Colon (tissue), 2 donors: ENCODE measurements at regions not wholly inside any gene's neighbourhood (a gene's known extent, or its start where the extent isn't known, plus 50 kb on each side); places are given as distances from the start of the nearest gene placed in this dataset.

Experiments used
- FAIRE-seq: peaks from 2 replicates; lab custom pipeline; 2012; peaks lifted over from hg19 to GRCh38; lab: Jason Lieb, UNC
- donor health status: control.
- donor health status: control.

DNA sequence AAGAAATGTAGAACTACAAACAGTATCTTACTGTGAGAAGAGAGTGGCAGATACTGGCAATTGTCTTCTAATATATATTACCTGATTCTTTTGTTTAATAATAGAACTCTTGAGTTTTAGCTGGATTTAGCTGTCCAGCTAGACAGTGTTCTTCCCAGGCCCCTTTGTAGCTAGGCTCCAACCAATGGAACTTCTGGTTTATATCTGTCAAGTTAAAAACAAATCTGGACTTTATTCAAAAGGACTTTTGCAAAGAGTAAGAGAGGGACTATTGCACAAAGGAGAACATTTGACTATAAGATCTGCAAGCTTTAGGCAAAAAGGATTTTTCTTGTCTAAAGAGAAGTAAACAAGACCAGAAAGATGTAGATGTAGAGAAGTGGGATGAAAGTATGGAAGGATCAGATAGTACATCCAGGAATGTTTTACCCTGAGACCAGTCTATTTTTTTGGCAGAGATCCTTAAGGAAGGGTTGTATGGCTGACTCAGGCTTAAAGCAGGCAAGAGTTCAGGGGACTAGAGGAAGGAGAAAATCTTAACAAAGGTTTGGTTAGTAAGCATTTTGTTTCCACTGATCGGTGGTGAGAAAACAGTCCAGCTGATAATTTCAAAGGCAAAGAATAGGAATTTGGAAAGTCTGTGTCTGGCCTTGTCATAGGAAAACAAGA lies 111.1 kb upstream of the PLEKHA5 start:
- no peak for FAIRE-seq

- no peak for FAIRE-seq
These were observed 108.3 kb upstream of the PLEKHA5 start for GRCh38 chr12:19021240-19021639.

DNA sequence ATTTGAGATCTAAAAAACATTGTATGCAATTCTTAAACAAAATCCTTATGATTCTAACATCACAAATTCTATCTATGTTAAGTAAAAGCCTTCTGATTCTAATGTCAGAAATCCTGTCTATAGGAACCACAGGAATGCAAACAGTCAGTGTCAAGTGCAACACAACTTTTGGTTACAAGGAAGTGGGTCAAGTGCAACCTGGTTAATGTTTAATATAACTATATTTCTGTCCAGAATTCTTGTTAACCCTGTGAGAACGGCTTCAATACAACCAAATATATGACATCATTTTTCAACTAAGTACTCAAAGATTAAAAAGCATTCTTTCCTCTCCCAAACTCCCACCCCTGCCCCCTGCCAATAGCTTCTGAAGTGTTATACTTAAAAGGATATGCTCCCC lies 107.9 kb upstream of the PLEKHA5 start:
- FAIRE-seq, result no peak

- FAIRE-seq, result no peak
These were observed 104.0 kb upstream of the PLEKHA5 start for GRCh38 chr12:19025582-19025981.

GRCh38 chr12:19026034-19026433 lies 103.5 kb upstream of the PLEKHA5 start:
- FAIRE-seq, result no peak

- no peak for FAIRE-seq
These were observed 102.7 kb upstream of the PLEKHA5 start for GRCh38 chr12:19026614-19027488.

DNA sequence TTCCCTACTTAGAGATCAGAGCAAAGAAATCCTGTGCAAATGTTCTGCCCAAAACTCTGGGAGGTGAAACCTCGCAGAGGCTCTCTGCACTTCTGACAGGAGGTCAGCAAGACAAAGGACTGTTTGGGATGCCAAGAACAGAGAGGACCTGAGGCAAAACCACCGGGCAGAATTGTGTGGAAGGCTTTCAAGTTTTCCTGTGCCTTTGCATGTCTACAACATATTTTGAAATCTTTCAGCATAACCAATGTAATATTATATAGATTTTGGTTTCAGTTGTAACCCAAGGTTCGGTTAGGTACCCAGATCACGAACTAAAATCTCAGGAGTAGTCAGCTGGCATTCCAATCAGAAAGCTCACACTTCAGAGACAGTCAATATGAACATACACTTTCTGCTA lies 99.4 kb upstream of the PLEKHA5 start:
- FAIRE-seq, result no peak

DNA sequence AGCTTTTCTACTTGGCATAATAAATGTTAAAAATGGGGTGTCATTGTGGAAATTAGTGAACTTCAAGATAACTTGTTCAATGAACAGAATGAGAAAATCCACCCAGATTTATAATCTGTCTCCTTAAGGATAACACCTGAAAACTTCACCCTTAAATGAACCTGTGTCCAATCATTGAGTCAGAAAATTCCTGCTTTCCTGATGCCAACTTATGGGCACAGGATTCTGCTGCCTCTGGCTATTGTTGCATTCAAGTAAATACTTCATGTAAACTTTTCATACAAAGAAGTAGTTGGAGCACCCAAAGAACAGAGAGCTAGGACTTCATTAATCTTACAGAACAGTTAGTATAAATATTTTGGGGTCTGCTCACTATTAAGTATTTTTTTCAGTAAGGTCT lies 98.9 kb upstream of the PLEKHA5 start:
- FAIRE-seq, result no peak

GRCh38 chr12:19031032-19031431 lies 98.5 kb upstream of the PLEKHA5 start:
- FAIRE-seq, result no peak

GRCh38 chr12:19032826-19033225 lies 96.7 kb upstream of the PLEKHA5 start:
- no peak for FAIRE-seq

- no peak for FAIRE-seq
These were observed 96.3 kb upstream of the PLEKHA5 start for GRCh38 chr12:19033244-19033643.

GRCh38 chr12:19034937-19035336 lies 94.6 kb upstream of the PLEKHA5 start:
- FAIRE-seq, result no peak

- FAIRE-seq, result no peak
These were observed 94.0 kb upstream of the PLEKHA5 start for GRCh38 chr12:19035536-19035935.

DNA sequence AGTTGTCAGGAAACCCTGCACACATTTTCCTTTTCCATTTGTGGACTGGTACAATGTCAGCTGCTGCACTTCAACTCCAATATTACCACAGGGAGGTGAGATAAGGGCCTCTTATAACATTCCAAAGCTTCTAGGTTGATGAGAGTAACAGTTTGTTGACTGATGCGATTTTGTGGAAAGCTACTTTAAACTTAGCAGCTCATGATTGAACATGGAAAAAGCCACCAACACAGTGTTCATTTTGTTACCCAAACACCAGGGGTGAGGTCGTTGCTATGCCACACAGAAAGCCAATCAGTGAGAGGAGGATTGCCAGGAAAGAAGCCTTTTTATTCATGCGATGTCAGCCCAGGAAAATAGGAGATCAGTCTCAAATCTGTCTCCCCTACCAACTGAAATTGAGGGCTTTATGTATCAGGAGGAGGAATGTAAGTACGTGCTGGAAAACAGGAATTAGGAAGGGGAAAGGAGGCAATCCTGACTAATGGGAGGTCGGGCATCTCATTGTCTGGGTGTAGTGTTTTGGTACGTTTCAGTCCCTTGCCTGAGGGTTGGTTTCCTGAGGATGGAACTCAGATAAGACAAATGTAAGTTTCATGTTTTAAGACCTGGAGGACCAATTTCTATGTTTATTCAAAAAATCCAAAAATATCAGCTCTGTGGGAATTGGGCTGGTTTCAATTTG lies 92.7 kb upstream of the PLEKHA5 start:
- FAIRE-seq, result no peak

GRCh38 chr12:19038209-19038608 lies 91.3 kb upstream of the PLEKHA5 start:
- FAIRE-seq, result no peak

- FAIRE-seq, result no peak
These were observed 90.0 kb upstream of the PLEKHA5 start for GRCh38 chr12:19039515-19039914.

GRCh38 chr12:19042221-19042620 lies 87.3 kb upstream of the PLEKHA5 start:
- FAIRE-seq, result no peak

DNA sequence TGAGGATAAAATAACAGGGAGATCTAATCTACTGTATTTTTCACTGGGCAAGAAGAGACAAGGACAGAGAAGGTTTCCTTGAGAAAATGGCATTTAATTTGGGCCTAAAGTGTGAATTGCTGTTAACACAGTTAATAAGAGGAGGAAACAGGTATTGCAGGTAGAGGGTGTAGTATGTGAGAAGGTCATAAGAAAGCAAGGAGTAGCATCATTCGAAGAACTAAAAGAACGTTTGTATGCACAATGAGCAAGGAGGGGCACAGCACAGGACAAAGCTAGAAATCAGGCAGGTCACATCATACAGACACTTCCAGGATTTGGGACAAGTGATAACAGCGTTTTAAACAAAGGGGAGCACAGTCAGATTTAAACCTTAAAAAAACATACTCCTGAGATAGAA lies 85.1 kb upstream of the PLEKHA5 start:
- no peak for FAIRE-seq

DNA sequence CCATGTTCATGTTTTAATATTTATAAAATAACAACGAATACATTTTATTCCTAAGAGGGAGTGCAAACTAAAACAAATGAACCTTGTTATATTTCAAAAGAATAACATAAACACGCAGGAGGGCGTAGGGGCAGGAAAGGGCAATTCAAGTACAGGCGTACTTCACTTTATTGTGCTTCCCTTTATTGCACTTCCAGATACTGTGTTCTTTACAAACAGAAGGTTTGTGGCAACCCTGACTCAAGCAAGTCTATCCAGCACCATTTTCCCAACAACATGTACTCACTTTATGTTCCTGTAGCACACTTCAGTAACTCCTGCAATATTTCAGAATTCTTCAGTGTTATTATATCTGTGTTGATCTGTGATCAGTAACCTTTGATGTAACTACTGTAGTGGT lies 84.6 kb upstream of the PLEKHA5 start:
- no peak for FAIRE-seq

GRCh38 chr12:19045426-19045825 lies 84.1 kb upstream of the PLEKHA5 start:
- FAIRE-seq, result no peak

DNA sequence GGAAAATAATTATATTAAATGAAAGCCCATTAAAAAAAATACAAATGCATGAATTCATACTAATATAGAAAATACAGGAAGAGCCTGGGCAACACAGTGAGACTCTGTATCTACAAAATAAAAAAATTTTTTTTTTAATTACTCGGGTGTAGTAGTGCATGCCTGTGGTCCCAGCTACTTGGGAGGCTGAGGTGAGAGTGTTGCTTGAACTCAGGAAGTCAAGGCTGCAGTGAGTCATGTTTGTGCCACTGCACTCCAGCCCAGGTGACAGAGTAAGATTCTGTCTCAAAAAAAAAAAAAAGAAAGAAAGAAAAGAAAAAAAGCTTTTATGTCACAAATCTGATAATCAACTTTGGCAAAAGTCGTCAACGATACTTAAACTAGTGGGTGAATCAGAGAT lies 80.6 kb upstream of the PLEKHA5 start:
- no peak for FAIRE-seq

DNA sequence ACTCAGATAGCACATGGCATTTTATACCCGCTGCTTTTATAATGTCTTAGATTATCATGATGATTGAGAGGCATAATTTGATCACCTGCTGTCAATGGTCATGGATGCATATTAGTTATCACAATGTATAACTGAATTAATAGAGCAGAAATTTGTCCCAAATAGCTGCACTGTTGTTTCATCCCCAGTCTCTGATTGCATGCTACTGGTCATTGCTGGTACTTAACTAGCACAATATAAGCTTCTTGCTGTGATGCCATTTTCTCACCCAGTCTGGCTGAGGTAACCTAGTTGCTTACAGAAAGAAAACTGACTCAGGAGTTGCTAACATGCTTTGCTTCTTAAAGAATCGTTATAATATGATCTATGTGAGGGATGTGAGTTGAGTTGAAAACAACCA lies 76.8 kb upstream of the PLEKHA5 start:
- FAIRE-seq, result no peak

DNA sequence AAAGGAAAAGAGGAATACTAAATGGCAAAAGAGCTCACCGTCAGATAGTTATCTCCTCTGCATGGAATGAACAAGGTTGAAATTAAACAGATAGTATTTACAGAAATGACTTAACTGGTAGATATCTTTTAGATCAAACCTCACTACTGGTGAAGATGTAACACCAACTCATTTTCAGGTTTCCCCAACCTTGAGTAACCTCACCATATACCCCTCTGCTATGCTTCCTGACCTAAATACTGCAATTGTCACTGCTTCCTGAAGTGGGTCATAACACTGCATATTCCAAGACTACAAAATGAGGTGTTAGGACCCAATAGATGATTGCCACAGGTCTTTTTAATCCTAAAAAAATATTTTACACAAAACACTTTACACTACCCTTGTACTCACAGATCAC lies 76.3 kb upstream of the PLEKHA5 start:
- FAIRE-seq, result no peak
